HG03196 (cell line): ENCODE measurements at regions not wholly inside any gene's neighbourhood (a gene's known extent, or its start where the extent isn't known, plus 50 kb on each side); places are given as distances from the start of the nearest gene placed in this dataset.
"Not testable (repeated sequence)": the region's sequence is repeated elsewhere in the genome, so short reads cannot be mapped to it uniquely, and the experiment has no call there.

Source experiments
- ATAC-seq: cut with Tn5 transposase; IDR thresholded peaks from one replicate; pipeline ENCODE4 v1.9.1; 2021; ENCODE audit not compliant: unreplicated experiment

DNA sequence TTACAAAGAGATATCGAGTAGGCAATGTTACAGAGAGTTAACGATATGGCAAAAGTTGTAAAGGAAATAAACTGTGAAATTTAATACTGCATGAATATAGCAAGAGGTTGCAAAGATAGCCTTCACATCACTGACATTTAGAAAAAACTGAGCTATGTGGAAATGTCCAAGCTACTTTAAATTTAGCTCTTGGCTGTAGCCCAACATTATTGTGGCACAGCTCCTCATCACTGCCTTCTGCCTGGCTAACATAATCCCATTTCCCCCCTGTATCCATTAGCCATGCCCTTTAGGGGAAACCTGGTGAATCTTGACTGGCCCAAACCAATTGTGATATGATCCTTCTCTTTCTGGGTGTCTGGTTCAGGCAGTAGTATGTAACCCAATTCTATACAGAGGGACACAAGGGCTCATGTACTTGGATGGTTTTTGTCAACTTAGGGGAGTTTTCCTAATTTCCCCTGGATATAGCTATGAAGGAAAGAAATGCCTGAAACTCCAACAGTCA is 115.4 kb downstream of the PFDN4 start:
- ATAC-seq = no peak

DNA sequence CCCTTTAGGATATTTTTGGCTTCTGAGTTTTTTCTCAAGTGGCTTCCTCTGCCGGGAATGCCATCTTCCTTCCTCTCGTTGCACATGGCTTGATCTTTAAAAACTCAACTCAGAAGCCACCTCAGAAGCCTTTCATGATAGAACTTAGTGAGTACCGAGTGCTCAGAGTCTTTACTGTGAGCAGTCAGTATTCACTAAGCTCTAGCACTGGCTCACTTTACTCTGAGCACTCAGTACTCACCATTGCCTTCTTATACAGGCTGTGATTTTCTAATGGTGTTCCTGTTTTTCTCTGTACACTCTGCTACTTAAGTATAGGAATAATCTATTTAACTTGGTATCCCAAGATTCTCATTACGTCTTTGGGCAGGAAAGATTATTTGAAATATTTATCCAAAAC is 116.2 kb downstream of the PFDN4 start:
- no peak for ATAC-seq

DNA sequence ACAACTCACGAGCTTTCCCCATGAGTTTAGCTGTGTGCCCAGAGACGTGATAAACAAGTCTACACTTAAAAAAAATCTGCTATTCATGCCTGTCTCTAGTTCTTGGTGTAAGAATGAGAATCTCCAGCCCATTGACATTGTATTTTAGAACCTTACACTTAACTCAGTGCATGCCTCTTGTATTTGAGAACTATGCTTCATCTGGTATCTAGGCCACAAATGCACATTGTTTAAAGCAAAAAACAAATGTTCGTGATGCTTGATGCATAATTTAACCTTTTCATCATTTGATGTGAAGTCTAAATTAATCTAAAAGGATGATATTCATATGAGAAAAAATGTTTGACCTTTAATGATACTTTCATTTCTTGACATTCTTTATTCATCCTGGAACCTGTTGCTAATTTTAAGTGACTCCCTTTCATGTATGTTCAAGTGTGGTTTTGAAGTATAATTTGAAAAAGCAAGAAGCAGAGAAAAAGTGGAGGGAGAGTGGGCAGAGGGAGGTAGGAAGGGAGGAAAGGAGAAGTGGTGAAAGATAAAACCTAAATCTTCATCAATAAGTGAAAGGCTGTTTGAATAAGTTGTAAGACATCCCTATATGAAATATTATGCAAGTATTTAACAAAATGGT is 116.9 kb downstream of the PFDN4 start:
- ATAC-seq = no peak

DNA sequence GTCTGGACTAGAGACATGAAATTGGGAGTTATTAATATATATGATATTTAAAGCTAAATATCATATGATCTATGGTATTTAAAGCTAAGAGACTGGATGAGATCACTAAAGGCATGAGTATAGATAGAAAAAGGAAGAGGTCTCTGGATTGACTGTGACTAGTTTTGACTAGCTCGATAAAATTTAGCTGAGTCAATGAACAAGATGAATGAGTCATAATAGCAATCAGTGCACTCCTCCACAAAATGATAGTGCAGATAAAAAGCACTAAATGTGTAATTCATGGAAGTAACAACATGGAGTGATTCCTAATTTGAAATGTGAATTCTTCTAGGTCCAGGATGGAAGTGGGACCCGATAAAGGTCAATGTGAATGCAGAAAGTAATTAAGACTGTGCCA is 127.4 kb downstream of the PFDN4 start:
- ATAC-seq = no peak

DNA sequence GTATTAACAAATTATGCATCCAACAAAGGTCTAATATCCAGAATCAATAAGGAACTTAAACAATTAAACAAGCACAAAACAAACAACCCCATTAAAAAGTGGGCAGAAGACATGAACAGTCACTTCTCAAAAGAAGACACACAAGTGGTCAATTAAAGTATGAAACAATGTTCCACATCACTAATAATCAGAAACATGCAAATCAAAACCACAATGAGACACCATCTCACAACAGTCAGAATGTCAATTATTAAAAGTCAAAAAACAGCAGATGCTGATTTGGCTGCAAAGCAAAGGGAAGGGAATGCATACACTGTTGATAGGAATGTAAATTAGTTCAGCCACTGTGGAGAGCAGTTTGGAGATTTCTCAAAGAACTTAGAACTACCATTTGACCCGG is 129.3 kb downstream of the PFDN4 start:
- no peak for ATAC-seq

DNA sequence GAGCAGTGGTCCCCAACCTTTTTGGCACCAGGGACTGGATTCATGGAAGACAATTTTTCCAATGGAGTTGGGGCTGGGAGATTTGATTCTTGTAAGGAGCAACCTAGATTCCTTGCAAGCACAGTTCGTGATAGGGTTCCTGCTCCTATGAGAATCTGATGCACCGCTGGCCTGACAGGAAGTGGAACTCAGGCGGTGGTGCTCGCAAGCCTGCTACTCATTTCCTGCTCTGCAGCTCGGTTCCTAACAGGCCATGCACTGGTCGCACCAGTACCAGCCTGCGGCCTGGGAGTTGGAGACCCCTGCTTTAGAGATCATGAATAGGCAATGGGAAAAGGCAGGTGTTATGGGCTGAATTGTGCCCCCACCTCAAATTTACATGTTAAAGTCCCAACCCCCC is 131.2 kb downstream of the PFDN4 start:
- ATAC-seq = no peak

DNA sequence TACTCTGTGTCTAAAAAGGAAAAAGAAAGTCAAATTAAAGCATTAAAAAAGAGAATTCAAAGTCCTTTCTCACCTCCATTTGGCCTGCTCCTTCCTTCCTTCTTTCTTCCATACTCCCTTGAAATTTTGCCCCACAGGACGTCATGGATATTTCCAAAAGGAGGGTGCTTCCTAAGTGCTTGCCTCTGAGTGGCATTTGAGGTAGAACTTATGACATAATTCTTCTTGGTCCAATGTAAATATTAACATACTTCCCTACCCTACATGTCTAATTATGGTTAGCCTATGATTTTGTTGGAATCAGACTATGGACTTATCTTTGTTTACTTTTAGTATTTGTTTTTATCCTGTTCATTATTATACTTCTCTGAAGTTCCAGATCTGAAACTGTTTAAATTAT is 132.3 kb downstream of the PFDN4 start:
- ATAC-seq = no peak

DNA sequence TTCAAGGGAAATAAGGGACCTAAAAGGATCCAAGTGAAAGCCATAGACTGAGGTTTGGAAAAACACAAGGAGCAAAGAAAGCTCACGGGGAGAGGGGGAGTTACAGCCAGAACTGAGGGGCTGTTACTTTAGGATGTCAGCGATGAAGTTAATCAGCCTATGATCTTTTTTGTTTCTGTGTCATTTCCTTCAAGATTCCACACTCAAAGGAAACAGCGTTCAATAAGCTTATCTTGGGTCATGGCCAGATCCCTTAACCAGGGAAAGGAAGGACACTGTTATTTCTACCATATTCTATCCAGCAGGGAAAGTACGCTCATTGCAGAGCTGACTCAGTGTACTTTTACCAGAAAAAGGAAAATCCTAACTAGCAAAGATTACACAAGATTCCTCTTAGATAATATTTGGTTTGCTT is 132.8 kb downstream of the PFDN4 start:
- ATAC-seq = no peak

DNA sequence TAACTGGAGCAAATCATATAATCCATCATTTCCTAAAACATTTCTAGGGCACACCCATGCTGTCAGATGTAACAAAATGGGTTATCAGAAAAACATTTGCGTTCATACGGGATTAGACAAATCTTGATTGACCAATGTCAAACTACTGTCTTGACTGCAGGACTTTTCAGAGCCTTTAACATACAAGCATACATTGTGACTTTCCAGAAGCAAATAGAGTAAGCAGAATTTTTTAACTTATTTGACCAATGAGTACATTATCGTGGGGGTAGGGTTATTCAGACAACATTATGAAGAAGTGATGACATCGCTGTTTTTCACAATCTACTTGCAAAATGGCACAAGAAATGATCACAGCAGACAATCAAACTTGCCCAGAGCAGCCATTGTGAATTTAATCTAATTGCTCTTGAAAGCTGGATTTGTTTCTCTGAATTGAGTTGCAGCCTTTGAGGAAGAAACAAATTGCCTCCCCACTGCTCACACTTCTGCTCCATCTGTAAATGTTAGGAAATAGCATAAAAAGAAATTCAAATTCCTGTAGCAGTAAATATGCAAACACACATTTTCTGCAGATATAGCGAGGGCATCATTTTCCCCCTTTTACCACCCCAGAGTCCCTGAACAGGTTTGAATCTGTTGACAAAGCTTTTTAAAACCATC is 133.0 kb upstream of the DOK5 start:
- no peak for ATAC-seq

DNA sequence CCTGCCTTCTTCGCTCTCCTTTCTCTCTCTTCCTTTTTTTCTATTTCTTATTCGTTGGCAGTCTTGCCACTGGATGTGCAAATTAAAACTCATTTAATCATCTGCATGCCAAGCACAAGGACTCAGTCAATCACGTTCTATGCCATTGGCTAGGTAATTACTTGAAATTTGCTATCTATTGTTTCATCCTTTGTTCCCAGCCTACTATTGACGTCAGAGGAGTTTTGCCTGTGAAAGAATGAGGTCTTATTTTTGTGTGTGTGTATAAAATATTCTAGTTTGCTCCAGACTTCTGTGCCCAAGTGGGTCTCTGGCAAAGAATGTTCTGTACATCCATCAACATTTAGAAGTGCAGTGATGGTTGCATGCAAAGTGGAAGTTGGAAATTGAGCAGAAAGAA is 132.3 kb upstream of the DOK5 start:
- ATAC-seq = no peak

DNA sequence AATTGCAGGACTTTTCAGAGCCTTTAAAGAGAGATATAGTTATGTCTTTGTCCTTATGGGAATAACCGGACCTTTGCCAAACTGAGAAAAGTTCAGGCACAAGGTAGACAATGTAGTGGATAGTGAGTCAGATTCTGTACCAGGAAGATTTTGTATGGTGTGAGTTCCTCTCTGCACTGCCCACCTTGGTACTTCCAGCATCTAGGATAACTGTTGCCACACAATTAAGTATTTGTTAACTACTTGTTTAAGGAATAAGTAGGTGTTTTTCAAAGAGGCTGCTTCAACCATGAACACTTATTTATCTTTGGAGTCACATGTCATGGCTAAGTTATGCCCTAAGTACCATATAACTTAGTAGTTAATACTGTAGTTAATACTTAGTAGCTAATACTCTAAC is 131.8 kb upstream of the DOK5 start:
- ATAC-seq = no peak

DNA sequence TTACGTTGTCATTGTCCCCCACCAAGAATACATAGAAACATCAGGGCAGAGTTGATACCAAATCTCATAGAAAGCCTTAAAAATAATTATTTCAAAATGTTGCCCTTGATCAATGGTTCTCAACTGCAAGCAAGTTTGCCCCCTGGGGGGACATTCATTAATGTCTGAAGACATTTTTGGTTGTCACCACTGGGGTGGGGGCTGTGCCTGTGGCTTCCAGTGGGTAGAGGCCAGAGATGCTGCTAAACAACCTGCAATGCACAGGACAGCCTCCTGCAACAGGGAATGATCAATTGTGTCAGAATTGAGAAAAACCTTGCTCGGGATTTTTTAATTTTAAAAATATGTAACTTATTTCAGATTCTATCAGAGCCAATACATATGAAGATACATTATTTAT is 130.6 kb upstream of the DOK5 start:
- no peak for ATAC-seq

DNA sequence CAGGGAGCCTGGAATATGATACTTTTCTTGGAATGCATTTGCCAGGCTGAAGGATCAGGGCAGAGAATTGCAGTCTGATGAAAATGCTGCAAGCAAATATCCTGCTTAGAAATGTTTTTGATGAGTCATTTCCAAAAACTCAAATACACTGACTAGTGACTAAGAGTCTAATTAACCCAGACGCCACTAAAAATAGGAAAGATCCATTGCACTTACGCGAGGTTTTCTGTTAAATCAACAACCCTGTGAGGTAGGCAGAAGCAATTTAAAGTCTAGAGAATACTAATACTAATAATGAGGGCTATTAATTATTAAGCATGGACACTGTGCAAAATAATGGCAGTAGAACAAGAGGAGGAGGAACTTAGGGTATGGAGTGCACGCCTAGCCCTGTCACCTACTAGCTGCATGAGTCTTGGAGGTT is 130.1 kb upstream of the DOK5 start:
- peak; percentile 92 for ATAC-seq

DNA sequence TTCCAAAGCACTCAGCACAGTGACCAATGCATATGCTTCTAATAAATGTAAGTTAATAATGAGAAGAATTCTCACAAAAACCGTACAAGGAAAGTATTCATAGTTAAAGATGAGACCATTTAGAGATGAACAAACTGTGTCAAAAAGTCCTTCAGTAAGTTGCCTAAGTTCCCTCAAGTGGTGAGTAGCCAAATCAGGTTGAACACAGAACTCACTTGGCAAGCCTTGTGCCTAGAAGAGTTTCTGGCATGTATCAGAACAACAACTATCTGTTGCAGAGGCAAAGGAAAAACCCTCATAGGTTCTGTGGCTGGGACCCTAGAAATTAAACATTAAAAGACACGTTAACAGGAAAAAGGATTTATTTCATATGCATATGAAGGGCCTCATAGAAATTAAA is 129.6 kb upstream of the DOK5 start:
- ATAC-seq = no peak

DNA sequence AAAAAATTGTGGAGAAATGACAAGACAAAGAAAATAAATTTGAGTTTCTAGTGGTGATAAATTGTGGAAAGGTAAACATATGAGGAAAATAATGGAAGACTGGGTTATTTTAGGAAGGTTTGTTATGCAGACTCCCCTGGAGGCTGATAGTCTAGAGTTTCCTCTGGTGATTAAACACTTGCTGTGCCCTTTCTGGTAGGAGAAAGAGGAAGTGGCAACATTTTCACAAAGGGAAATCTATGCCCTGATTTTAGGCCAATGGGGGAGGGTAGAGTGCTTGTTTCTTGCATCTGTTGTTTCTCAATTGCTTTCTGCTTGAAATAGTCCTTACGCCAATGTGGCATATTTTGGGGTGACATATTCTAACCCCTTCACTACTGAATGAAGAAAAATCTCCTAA is 129.1 kb upstream of the DOK5 start:
- no peak for ATAC-seq

DNA sequence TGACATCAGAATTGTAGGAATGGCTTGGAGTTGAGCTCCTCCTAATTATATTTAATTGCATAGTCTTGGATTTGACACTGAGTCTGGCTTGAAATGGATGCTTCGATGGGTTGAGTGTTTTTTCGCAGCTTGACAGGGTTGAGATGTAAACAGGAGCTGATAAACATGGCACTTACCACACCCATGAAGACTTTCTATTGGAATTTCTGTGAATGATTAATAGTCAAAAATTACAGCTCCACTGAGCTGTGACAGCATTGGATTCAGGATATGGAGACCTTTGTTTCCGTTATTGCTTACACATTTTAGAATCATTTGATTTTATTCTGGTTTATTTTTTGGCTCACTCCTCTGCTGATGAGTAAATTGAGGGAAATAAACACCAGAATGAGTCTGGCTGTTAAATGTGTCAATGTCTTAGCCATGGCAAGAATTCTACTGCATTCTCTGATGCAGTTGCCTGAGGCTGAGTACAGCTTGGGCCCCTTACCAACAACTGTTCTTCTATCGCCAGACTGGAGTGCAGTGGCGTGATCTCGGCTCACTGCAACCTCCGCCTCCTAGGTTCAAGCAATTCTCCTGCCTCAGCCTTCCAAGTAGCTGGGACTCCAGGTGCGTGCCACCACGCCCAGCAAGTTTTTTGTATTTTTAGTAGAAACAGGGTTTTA is 128.1 kb upstream of the DOK5 start:
- no peak for ATAC-seq

DNA sequence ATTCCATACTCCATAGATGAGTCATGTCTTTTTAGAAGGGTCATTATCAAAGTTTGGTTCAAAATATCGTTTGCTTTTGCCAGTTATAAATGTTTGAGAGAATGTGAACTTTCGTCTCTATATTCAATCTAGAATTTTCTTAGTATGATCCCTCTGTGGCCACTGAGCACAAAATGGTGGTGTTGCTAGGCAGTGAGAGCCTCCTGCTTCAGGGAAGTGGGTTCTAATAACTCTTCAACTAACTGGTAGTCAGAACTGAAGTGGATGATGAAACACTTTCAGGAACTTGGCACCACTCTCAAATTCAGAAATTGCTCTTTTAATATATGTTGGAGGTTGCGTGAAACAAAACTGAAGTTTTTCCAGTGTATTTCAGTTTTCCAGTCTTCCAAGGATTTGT is 125.0 kb upstream of the DOK5 start:
- ATAC-seq = no peak

DNA sequence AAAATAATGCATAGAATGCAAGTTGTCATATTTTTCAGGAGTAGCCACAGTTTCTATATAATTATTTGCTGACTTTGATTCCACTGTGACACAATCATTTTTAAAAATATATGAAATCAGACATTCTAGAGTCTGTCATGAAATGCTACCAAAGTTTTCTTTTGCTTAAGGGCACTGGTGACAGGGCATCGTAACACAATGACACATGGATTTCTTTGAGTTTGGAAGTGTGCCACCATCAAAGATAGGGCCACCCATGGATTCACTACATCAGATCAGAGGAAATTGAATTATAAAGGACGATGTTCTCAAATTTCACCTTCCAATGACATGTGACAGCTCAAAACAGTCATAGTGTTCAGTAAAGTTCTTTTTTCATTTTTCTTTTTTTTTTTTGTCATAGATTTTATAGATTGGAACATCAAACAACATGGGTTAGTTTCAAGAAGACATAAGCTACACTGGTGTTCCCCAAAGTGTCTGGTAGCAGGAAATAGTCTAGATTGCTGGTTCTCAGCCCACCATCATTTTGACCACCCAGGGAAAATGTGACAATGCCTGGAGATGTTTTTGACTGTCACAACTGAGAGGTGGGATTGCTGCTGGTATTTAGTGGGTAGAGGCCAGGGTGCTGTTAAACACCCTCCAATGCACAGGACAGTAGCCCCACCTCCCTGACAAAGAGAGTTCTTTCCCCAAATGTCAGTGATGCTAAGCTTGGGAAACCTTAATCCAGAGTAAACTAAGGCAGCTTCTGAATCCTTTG is 123.8 kb upstream of the DOK5 start:
- ATAC-seq = no peak

DNA sequence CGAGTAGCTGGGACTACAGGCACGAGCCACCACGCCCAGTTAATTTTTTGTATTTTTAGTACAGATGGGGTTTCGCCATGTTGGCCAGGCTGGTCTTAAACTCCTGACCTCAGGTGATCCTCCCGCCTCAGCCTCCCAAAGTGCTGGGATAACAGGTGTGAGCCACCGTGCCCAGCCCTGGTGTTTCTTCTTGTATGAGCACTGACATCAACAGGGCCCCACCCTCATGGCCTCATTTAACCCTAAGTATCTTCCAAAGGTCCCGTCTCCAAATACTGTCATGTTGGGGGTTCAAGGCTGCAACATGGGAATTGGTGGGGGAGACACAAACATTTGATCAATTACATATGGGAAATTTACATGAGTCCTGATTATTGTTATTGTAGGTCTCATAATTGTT is 122.9 kb upstream of the DOK5 start:
- ATAC-seq = not testable (repeated sequence)

DNA sequence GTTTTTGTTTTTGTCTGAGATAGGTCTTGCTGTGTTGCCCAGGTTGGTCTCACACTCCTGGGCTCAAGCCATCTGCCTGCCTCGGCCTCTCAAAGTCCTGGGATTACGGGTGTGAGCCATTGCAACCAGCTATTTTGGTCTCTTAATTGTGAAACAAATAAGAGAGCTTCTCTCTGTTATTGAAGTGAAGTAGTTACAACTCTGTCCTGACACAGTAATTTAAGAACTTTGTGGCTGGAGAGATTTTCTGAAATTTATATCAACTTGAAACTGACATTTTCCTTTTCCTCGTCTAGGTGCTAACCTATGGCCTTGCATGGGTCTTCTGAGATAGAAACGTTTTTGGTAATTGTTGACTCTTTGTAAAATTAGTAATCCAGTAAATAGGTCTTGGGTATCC is 122.1 kb upstream of the DOK5 start:
- no peak for ATAC-seq

DNA sequence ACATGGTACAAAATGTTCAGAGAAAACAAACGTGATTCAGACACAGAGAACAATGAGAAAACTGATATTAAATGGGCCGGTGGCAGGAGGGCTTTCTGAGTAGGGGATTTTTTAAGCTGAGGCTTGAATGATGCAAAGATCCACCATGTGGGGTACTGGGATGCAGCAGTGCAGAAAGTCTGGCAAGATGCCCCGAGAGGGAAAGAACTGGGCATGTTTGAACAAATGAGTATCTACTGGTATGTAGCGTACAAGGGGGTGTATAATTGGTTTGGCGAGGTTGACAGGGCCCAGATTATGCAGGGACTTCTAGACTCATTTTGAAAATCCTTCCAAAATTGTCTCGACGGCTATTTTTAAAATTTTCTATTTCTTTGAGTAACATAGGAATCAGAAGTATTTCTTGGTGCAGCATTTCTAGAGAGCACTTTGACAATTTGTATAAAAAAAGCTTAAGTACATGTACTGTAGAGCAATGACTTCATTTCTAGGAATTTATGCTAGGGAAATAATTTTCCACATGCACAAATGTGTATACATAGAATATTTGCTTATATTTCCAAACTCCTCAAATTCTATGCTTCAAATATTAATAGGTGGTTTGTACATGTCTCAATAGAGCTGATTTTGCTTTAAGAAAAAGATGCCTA is 119.6 kb upstream of the DOK5 start:
- no peak for ATAC-seq
